NB4 (cell line): ENCODE measurements at regions not wholly inside any gene's neighbourhood (a gene's known extent, or its start where the extent isn't known, plus 50 kb on each side); places are given as distances from the start of the nearest gene placed in this dataset.

Source experiments
- POLR2A ChIP-seq: IDR thresholded peaks from 2 replicates; pipeline ENCODE4 v1.6.1; 2011; ENCODE audit warnings: mild to moderate bottlenecking; ENCODE audit not compliant: insufficient read length; ENCODE audit errors: extremely low read depth
- TF ChIP-seq, protein P1 (sequence below): IDR thresholded peaks from one replicate; pipeline ENCODE4 v1.5.1; 2012; ENCODE audit warnings: low read depth, low read length

DNA sequence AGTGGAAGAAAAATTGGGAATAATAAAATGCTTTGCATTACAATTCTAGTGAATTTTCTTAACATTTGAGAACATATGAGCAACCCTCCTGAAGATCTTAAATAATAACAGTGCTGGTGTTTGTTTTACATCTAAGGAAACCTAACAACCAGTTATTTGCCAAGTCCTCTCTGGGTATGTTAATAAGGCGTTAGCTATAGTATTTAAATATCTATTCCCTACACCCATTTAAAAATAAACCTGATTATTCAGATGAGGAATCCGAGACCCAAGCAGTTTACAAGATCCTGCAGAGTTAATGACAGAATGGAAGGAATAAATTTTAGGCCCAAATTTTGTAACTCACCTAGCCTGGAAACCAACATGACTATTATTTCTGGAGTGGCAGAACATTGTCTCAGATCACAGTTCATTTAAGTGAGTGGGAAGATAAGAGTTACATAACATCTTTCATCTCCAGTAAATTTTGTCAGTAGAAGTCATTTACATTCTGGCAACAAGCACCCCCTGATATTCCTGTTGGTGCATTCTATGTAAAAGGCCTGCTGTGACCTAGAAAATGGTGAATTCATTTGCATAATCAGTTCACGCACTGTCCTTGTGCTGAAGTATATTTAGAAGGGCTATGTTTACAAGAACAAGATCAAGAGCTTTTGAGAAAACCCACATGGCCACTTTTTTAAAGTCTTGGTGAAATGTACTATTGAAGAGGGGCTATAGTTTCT lies 148.2 kb downstream of the COX7C start:
- TF ChIP-seq, protein P1, sequence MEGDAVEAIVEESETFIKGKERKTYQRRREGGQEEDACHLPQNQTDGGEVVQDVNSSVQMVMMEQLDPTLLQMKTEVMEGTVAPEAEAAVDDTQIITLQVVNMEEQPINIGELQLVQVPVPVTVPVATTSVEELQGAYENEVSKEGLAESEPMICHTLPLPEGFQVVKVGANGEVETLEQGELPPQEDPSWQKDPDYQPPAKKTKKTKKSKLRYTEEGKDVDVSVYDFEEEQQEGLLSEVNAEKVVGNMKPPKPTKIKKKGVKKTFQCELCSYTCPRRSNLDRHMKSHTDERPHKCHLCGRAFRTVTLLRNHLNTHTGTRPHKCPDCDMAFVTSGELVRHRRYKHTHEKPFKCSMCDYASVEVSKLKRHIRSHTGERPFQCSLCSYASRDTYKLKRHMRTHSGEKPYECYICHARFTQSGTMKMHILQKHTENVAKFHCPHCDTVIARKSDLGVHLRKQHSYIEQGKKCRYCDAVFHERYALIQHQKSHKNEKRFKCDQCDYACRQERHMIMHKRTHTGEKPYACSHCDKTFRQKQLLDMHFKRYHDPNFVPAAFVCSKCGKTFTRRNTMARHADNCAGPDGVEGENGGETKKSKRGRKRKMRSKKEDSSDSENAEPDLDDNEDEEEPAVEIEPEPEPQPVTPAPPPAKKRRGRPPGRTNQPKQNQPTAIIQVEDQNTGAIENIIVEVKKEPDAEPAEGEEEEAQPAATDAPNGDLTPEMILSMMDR = no peak
- no peak for TF ChIP-seq POLR2A
